ENCODE measurements at regions not wholly inside any gene's neighbourhood (a gene's known extent, or its start where the extent isn't known, plus 50 kb on each side); places are given as distances from the start of the nearest gene placed in this dataset.

DNA sequence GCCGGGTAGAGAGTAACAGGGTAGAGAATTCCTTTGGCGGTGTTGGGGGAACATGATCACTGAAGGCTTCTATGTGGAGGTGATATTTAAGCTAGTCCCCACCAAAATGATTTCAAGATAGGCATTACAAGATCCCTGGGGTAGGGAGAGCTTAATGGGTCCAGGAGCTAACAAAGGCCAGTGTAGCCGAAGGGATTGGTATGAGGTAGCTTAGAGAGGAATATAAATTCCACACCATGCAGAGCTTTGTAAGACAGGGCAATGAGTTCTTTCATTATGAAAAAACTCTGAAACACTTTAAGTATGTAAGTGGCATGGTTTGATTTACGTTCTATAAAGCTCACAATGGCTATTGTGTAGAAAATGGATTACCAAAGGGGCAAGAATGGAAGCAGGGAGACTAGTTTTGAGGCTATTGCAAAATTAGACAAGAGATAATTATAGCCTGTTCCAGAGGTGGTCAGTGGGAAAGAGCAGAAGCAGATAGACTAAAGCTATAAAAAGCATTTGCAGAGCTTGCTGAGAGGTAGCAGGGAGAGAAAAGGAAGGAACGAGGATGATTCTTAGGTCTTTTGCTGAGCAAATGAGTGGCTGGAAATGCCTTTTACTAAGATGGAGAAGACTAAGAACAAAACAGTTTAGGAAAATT is 119.7 kb upstream of the SLC25A13 start:
- in situ Hi-C loops (cut with HindIII; ENCODE audit: low sequenced_read_pairs) = no loop called here
- no peak overlapping the region for H3K4me3 ChIP-seq (ENCODE audit: low read depth, low read length)
- no peak for DNase-seq (ENCODE audit: low read depth)
- TF ChIP-seq CTCF (IDR thresholded peaks at IDR 0.05; ENCODE audit: low read depth, low read length, missing control alignments) = no peak

DNA sequence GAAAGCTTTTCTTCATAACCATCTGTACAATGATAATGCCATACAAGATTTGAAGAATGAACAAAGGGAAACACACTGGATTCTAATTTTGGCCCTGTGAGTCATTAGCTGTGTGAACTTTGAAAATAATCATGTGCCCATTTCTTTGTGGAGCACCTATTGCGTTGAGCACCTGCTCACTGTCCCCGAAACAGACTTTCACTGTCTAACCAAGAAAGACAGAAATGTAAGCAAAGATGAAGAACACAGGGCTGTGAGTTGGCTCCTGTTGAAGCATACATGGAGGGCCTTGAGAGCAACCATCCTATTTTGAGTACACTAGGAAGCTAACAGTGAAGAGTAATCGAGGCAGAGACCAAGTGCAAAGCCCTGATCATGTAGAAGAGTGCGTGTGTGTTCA is 118.4 kb upstream of the SLC25A13 start:
- no peak for DNase-seq (ENCODE audit: low read depth)
- TF ChIP-seq CTCF (IDR thresholded peaks at IDR 0.05; ENCODE audit: low read depth, low read length, missing control alignments) = no peak
- in situ Hi-C loops (cut with HindIII; ENCODE audit: low sequenced_read_pairs) = no loop called here
- H3K4me3 ChIP-seq (ENCODE audit: low read depth, low read length) = no peak overlapping the region

DNA sequence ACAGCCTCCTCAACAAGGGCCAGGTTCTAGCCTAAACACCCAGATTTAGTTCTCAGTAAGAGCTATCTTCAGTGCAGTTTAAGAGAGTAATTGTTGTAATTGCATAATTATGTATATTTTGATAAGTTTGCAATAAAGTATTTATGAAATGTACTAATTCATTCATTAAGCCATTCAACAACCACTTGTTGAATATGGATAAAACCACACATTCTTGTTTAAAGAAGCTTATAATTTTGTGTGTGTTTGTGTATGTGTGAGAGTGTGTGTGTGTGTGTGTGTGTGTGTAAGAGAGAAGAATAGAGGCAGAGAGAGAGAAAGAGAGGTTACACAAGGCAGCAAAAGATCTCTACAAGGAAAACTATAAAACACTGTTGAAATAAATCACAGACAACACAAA is 115.0 kb upstream of the SLC25A13 start:
- in situ Hi-C loops (cut with HindIII; ENCODE audit: low sequenced_read_pairs) = no loop called here
- DNase-seq (ENCODE audit: low read depth) = no peak
- TF ChIP-seq CTCF (IDR thresholded peaks at IDR 0.05; ENCODE audit: low read depth, low read length, missing control alignments) = no peak
- H3K4me3 ChIP-seq (ENCODE audit: low read depth, low read length) = no peak overlapping the region

- no peak overlapping the region for H3K4me3 ChIP-seq (ENCODE audit: low read depth, low read length)
- in situ Hi-C loops (cut with HindIII; ENCODE audit: low sequenced_read_pairs) = no loop called here
- TF ChIP-seq CTCF (IDR thresholded peaks at IDR 0.05; ENCODE audit: low read depth, low read length, missing control alignments) = no peak
- DNase-seq (ENCODE audit: low read depth) = no peak
Observed at GRCh38 chr7:96430356-96430755, 108.5 kb upstream of the SLC25A13 start.

GRCh38 chr7:96427143-96427542 is 105.2 kb upstream of the SLC25A13 start:
- in situ Hi-C loops (cut with HindIII; ENCODE audit: low sequenced_read_pairs) = no loop called here
- no peak for TF ChIP-seq CTCF (IDR thresholded peaks at IDR 0.05; ENCODE audit: low read depth, low read length, missing control alignments)
- H3K4me3 ChIP-seq (ENCODE audit: low read depth, low read length) = no peak overlapping the region
- no peak for DNase-seq (ENCODE audit: low read depth)

DNA sequence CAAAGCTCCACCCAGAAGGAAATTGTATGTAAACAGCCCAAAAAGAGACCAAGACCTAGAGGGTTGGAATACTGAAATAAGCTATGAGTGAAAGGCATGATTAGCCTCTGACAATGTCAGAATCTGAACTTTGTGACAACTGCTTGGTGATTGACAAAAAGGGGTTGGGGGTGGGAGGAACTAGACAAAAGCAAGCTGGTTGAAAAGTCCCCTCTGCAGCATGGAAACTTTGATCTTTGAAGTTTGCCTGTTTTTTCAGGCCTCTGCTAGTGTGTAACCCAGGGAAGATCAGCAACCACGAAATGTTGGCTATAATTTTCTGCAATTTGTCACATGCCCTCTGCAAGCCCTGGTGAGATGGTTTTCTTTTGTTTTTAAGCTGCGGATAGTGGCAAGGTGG is 104.8 kb upstream of the SLC25A13 start:
- no peak overlapping the region for H3K4me3 ChIP-seq (ENCODE audit: low read depth, low read length)
- no peak for TF ChIP-seq CTCF (IDR thresholded peaks at IDR 0.05; ENCODE audit: low read depth, low read length, missing control alignments)
- no peak for DNase-seq (ENCODE audit: low read depth)
- in situ Hi-C loops (cut with HindIII; ENCODE audit: low sequenced_read_pairs) = no loop called here
